ENCODE measurements at regions not wholly inside any gene's neighbourhood (a gene's known extent, or its start where the extent isn't known, plus 50 kb on each side); places are given as distances from the start of the nearest gene placed in this dataset.

- no peaks in the 10 kb centered on the region for H3K36me3 ChIP-seq (ENCODE audit: control insufficient read depth in 4 of 4, insufficient read depth in 3 of 4, low read depth in 1 of 4, low read length in 3 of 4)
These were observed 155.4 kb downstream of the ZMAT3 start for GRCh38 chr3:178916223-178916622.

More at GRCh38 chr3:178916223-178916622, 155.4 kb downstream of the ZMAT3 start:
- H3K27me3 ChIP-seq (ENCODE audit: control insufficient read depth in 4 of 4, insufficient read depth in 4 of 4, low read length in 3 of 4), result no peaks in the 10 kb centered on the region
- no peak overlapping the region for H3K27ac ChIP-seq (ENCODE audit: low read depth in 1 of 2, low read length in 2 of 2)
- TF ChIP-seq JUND (IDR thresholded peaks at IDR 0.05), result no peak
- no peak for TF ChIP-seq RXRA (IDR thresholded peaks at IDR 0.05)
- TF ChIP-seq GABPA (IDR thresholded peaks at IDR 0.05 in 1 of 2, conservative IDR thresholded peaks at IDR 0.05 in 1 of 2), result no peak
- TF ChIP-seq ZBTB33 (IDR thresholded peaks at IDR 0.05), result no peak
- no peak for TF ChIP-seq TAF1 (conservative IDR thresholded peaks at IDR 0.05)
- TF ChIP-seq ATF3 (IDR thresholded peaks at IDR 0.05), result no peak
- no peak for TF ChIP-seq FOXA1 (IDR thresholded peaks at IDR 0.05)
- TF ChIP-seq HNF4G (IDR thresholded peaks at IDR 0.05), result no peak
- no peak for TF ChIP-seq CTCF (IDR thresholded peaks at IDR 0.05; ENCODE audit: low read depth, low read length, missing input control)
- no peak for TF ChIP-seq FOXA2 (IDR thresholded peaks at IDR 0.05)
- no peak for TF ChIP-seq REST (IDR thresholded peaks at IDR 0.05)
- no peak for TF ChIP-seq NR2F2 (IDR thresholded peaks at IDR 0.05)
- no peak for TF ChIP-seq HNF4A (conservative IDR thresholded peaks at IDR 0.05)
- no peak for TF ChIP-seq MAX (IDR thresholded peaks at IDR 0.05)
- TF ChIP-seq YY1 (IDR thresholded peaks at IDR 0.05), result no peak
- no peak for TF ChIP-seq RAD21 (IDR thresholded peaks at IDR 0.05)
- no peak for TF ChIP-seq EGR1 (IDR thresholded peaks at IDR 0.05; ENCODE audit: low read depth in 2 of 2)
- peaks cover 0 to 5% (median 3%) of the 10 kb centered on the region in 4 donors for H3K9me3 ChIP-seq (ENCODE audit: control insufficient read depth in 4 of 4, low read length in 3 of 4)
- H3K4me1 ChIP-seq (ENCODE audit: control insufficient read depth in 4 of 4, insufficient read depth in 4 of 4, low read length in 3 of 4), result no peaks in the 10 kb centered on the region
- H3K4me3 ChIP-seq (ENCODE audit: low read depth in 1 of 3, low read length in 3 of 3), result no peak overlapping the region
- no peak overlapping the region for H3K9ac ChIP-seq (ENCODE audit: low read depth in 1 of 2, low read length in 2 of 2)
- no peak for DNase-seq (ENCODE audit: low spot score)

Measured in liver (tissue), 7 donors.